Astrocyte (in vitro differentiated cells and primary cell): ENCODE measurements at regions not wholly inside any gene's neighbourhood (a gene's known extent, or its start where the extent isn't known, plus 50 kb on each side); places are given as distances from the start of the nearest gene placed in this dataset.

Source experiments
- DNase-seq: peaks from one replicate; pipeline ENCODE4 v3.0.0-alpha.2; 2010; ENCODE audit warnings: low read depth
- FAIRE-seq: peaks from 2 replicates; lab custom pipeline; 2011; peaks lifted over from hg19 to GRCh38; lab: Jason Lieb, UNC
- H2AFZ ChIP-seq: 2 replicates; pipeline ENCODE4 v1.6.0; 2012; ENCODE audit warnings: low read depth, low read length, inconsistent platforms
- H3K27ac ChIP-seq: 2 replicates; pipeline ENCODE4 v1.5.1; 2011; ENCODE audit warnings: low read depth, low read length, inconsistent platforms
- H3K27me3 ChIP-seq: 2 replicates; pipeline ENCODE4 v1.6.0; 2011; ENCODE audit warnings: low read length, inconsistent platforms; ENCODE audit not compliant: insufficient read depth
- H3K36me3 ChIP-seq: 2 replicates; pipeline ENCODE4 v1.5.1; 2011; ENCODE audit warnings: low read length, inconsistent platforms; ENCODE audit not compliant: insufficient read depth
- H3K4me1 ChIP-seq: 2 replicates; pipeline ENCODE4 v1.5.1; 2011; ENCODE audit warnings: low read length, inconsistent platforms; ENCODE audit not compliant: insufficient read depth
- H3K4me2 ChIP-seq: 2 replicates; pipeline ENCODE4 v1.6.0; 2012; ENCODE audit warnings: low read length, inconsistent platforms
- H3K4me3 ChIP-seq: 2 replicates; pipeline ENCODE4 v1.5.1; 2011; ENCODE audit warnings: low read depth, mild to moderate bottlenecking, low read length, inconsistent platforms; ENCODE audit not compliant: insufficient read depth
- H3K79me2 ChIP-seq: 2 replicates; pipeline ENCODE4 v1.6.0; 2012; ENCODE audit warnings: mild to moderate bottlenecking, low read length, inconsistent platforms; ENCODE audit not compliant: insufficient read depth
- H3K9ac ChIP-seq: 2 replicates; pipeline ENCODE4 v1.6.0; 2012; ENCODE audit warnings: mild to moderate bottlenecking, low read length, inconsistent platforms
- H3K9me3 ChIP-seq: 2 replicates; pipeline ENCODE4 v1.5.1; 2012; ENCODE audit warnings: low read depth, mild to moderate bottlenecking, low read length, inconsistent platforms; ENCODE audit not compliant: insufficient read depth
- H4K20me1 ChIP-seq: 2 replicates; pipeline ENCODE4 v1.6.0; 2012; ENCODE audit warnings: low read length, inconsistent platforms; ENCODE audit not compliant: insufficient read depth
- H3K27ac Mint-ChIP-seq: one replicate; pipeline ENCODE4 v1.8.0; 2021; ENCODE audit warnings: mild to moderate bottlenecking, mixed read lengths; ENCODE audit not compliant: unreplicated experiment
- H3K27me3 Mint-ChIP-seq: one replicate; pipeline ENCODE4 v1.8.0; 2021; ENCODE audit warnings: low read depth, mixed read lengths; ENCODE audit not compliant: unreplicated experiment
- H3K36me3 Mint-ChIP-seq: one replicate; pipeline ENCODE4 v1.8.0; 2021; ENCODE audit warnings: low read depth, mixed read lengths; ENCODE audit not compliant: unreplicated experiment
- H3K4me1 Mint-ChIP-seq: one replicate; pipeline ENCODE4 v1.8.0; 2021; ENCODE audit warnings: low read depth, mixed read lengths; ENCODE audit not compliant: unreplicated experiment
- H3K4me3 Mint-ChIP-seq: one replicate; pipeline ENCODE4 v1.8.0; 2021; ENCODE audit warnings: mild to moderate bottlenecking, moderate library complexity, mixed read lengths; ENCODE audit not compliant: unreplicated experiment
- H3K9me3 Mint-ChIP-seq: one replicate; pipeline ENCODE4 v1.8.0; 2021; ENCODE audit warnings: mild to moderate bottlenecking, mixed read lengths; ENCODE audit not compliant: unreplicated experiment
- CTCF ChIP-seq: IDR thresholded peaks from 2 replicates; pipeline ENCODE4 v1.5.1; 2011; ENCODE audit warnings: low read depth, mild to moderate bottlenecking, inconsistent platforms, low read length, moderate library complexity; ENCODE audit not compliant: insufficient read depth
- EZH2 ChIP-seq: IDR thresholded peaks from 2 replicates; pipeline ENCODE4 v1.6.1; 2012; ENCODE audit warnings: mild to moderate bottlenecking, low read length, inconsistent platforms; ENCODE audit not compliant: insufficient read depth

- Mint-ChIP-seq H3K4me3 (no peak overlapping the region), H3K27me3 (no peaks in the 10 kb centered on the region), H3K9me3 (no peaks in the 10 kb centered on the region), H3K27ac (no peak overlapping the region), H3K4me1 (no peaks in the 10 kb centered on the region), H3K36me3 (no peaks in the 10 kb centered on the region)
- H3K79me2 ChIP-seq: no peaks in the 10 kb centered on the region
- no peak overlapping the region for H3K9ac ChIP-seq
- H2AFZ ChIP-seq: no peak overlapping the region
- H3K9me3 ChIP-seq: no peaks in the 10 kb centered on the region
- FAIRE-seq (no peak), DNase-seq (no peak)
- H3K27ac ChIP-seq: no peak overlapping the region
- no peaks in the 10 kb centered on the region for H3K4me1 ChIP-seq
- H3K4me3 ChIP-seq: no peak overlapping the region
- no peak overlapping the region for H3K4me2 ChIP-seq
- H3K36me3 ChIP-seq: no peaks in the 10 kb centered on the region
- H3K27me3 ChIP-seq: no peaks in the 10 kb centered on the region
- TF ChIP-seq CTCF (no peak), EZH2 (no peak)
- no peaks in the 10 kb centered on the region for H4K20me1 ChIP-seq
Measured at GRCh38 chr18:66111018-66111417, 360.2 kb downstream of the CDH7 start.

- H3K79me2 ChIP-seq: no peaks in the 10 kb centered on the region
- no peaks in the 10 kb centered on the region for H3K36me3 ChIP-seq
- H3K9ac ChIP-seq: no peak overlapping the region
- FAIRE-seq (no peak), DNase-seq (no peak)
- Mint-ChIP-seq H3K27ac (no peak overlapping the region), H3K36me3 (no peaks in the 10 kb centered on the region), H3K9me3 (no peaks in the 10 kb centered on the region), H3K4me1 (no peaks in the 10 kb centered on the region), H3K27me3 (no peaks in the 10 kb centered on the region), H3K4me3 (no peak overlapping the region)
- H3K4me3 ChIP-seq: no peak overlapping the region
- no peaks in the 10 kb centered on the region for H4K20me1 ChIP-seq
- no peak overlapping the region for H2AFZ ChIP-seq
- H3K9me3 ChIP-seq: no peaks in the 10 kb centered on the region
- no peaks in the 10 kb centered on the region for H3K4me1 ChIP-seq
- TF ChIP-seq EZH2 (no peak), CTCF (no peak)
- no peaks in the 10 kb centered on the region for H3K27me3 ChIP-seq
- no peak overlapping the region for H3K27ac ChIP-seq
- H3K4me2 ChIP-seq: no peak overlapping the region
Measured at GRCh38 chr18:66110607-66111006, 359.8 kb downstream of the CDH7 start.

GRCh38 chr18:66109981-66110380, 359.2 kb downstream of the CDH7 start:
- Histone ChIP-seq H3K9me3 (no peaks in the 10 kb centered on the region), H3K79me2 (no peaks in the 10 kb centered on the region), H2AFZ (no peak overlapping the region), H4K20me1 (no peaks in the 10 kb centered on the region), H3K4me3 (no peak overlapping the region), H3K4me1 (no peaks in the 10 kb centered on the region), H3K27me3 (no peaks in the 10 kb centered on the region), H3K36me3 (no peaks in the 10 kb centered on the region), H3K4me2 (no peak overlapping the region), H3K9ac (no peak overlapping the region), H3K27ac (no peak overlapping the region)
- no peak for FAIRE-seq
- H3K4me1 Mint-ChIP-seq: no peaks in the 10 kb centered on the region
- H3K4me3 Mint-ChIP-seq: no peak overlapping the region
- no peak for DNase-seq
- no peaks in the 10 kb centered on the region for H3K36me3 Mint-ChIP-seq
- H3K9me3 Mint-ChIP-seq: no peaks in the 10 kb centered on the region
- TF ChIP-seq CTCF: no peak
- no peak for TF ChIP-seq EZH2
- H3K27ac Mint-ChIP-seq: no peak overlapping the region
- H3K27me3 Mint-ChIP-seq: no peaks in the 10 kb centered on the region
